Stimulated activated CD4-positive, alpha-beta T cell treated with anti-CD3 and anti-CD28 coated beads, Interleukin-4, amount 100 ng/mL, for 48 hours (primary cell): ENCODE measurements at regions not wholly inside any gene's neighbourhood (a gene's known extent, or its start where the extent isn't known, plus 50 kb on each side); places are given as distances from the start of the nearest gene placed in this dataset.
"Not testable (repeated sequence)": the region's sequence is repeated elsewhere in the genome, so short reads cannot be mapped to it uniquely, and the experiment has no call there.

ENCODE experiments used
- DNase-seq, 2 donors: peaks; one replicate each; pipeline ENCODE4 v3.0.0-alpha.2; 2020; ENCODE audit warnings: low read depth in 2 of 2

GRCh38 chr10:4303045-4303444 is 518.0 kb upstream of the KLF6 start:
- no peak for DNase-seq

- DNase-seq, result no peak
Observed at GRCh38 chr10:4301291-4302045, 516.5 kb upstream of the KLF6 start.

GRCh38 chr10:4296161-4296560 is 511.2 kb upstream of the KLF6 start:
- DNase-seq, result no peak

- DNase-seq, result no peak
Observed at GRCh38 chr10:4294996-4295792, 510.2 kb upstream of the KLF6 start.

- no peak for DNase-seq
Observed at GRCh38 chr10:4294271-4294670, 509.3 kb upstream of the KLF6 start.

GRCh38 chr10:4291990-4292389 is 507.0 kb upstream of the KLF6 start:
- DNase-seq, result no peak

- no peak for DNase-seq
Observed at GRCh38 chr10:4285121-4285520, 500.1 kb upstream of the KLF6 start.

GRCh38 chr10:4283846-4284610 is 499.0 kb upstream of the KLF6 start:
- no peak for DNase-seq

- no peak for DNase-seq
Observed at GRCh38 chr10:4282496-4282895, 497.5 kb upstream of the KLF6 start.

- no peak for DNase-seq
Observed at GRCh38 chr10:4281190-4281825, 496.3 kb upstream of the KLF6 start.

GRCh38 chr10:4280461-4281189 is 495.6 kb upstream of the KLF6 start:
- no peak for DNase-seq

GRCh38 chr10:4279655-4280054 is 494.6 kb upstream of the KLF6 start:
- DNase-seq, result no peak

- no peak for DNase-seq
Observed at GRCh38 chr10:4278186-4278585, 493.2 kb upstream of the KLF6 start.

- DNase-seq, result no peak
Observed at GRCh38 chr10:4276151-4276550, 491.1 kb upstream of the KLF6 start.

- not testable (repeated sequence) for DNase-seq
Observed at GRCh38 chr10:4274671-4275070, 489.7 kb upstream of the KLF6 start.

GRCh38 chr10:4271193-4271592 is 486.2 kb upstream of the KLF6 start:
- DNase-seq, result no peak

GRCh38 chr10:4270116-4270515 is 485.1 kb upstream of the KLF6 start:
- DNase-seq, result no peak

GRCh38 chr10:4268490-4268889 is 483.5 kb upstream of the KLF6 start:
- DNase-seq, result not testable (repeated sequence)

GRCh38 chr10:4267086-4267773 is 482.2 kb upstream of the KLF6 start:
- DNase-seq, result no peak

GRCh38 chr10:4266416-4267085 is 481.5 kb upstream of the KLF6 start:
- no peak for DNase-seq
